Activated CD8-positive, alpha-beta T cell treated with anti-CD3 and anti-CD28 coated beads for 36 hours (primary cell): ENCODE measurements at regions not wholly inside any gene's neighbourhood (a gene's known extent, or its start where the extent isn't known, plus 50 kb on each side); places are given as distances from the start of the nearest gene placed in this dataset.

ENCODE experiments used
- ATAC-seq: fragments of 200-7000 bp; cut with Tn5 transposase; one replicate; pipeline ENCODE4 v1.10.0; 2021; ENCODE audit warnings: mild to moderate bottlenecking, moderate library complexity
- CTCF ChIA-PET: fragments of 350-600 bp; sonication (Branson Sonifier 250); formaldehyde crosslinking; loops from one replicate; lab custom pipeline; 2021; ENCODE audit warnings: antibody characterized with exemption; lab: Charles Lee
- POLR2A ChIA-PET: fragments of 350-600 bp; sonication (Branson Sonifier 250); formaldehyde crosslinking; loops from one replicate; lab custom pipeline; 2021; ENCODE audit warnings: antibody characterized with exemption; lab: Charles Lee
- DNase-seq: peaks from one replicate; pipeline ENCODE4 v3.0.0-alpha.2; 2020
- H3K27ac Mint-ChIP-seq: one replicate; pipeline ENCODE4 v1.8.0; 2021; ENCODE audit warnings: mild to moderate bottlenecking, mixed read lengths
- H3K27me3 Mint-ChIP-seq: one replicate; pipeline ENCODE4 v1.8.0; 2021; ENCODE audit warnings: mixed read lengths
- H3K36me3 Mint-ChIP-seq: one replicate; pipeline ENCODE4 v1.8.0; 2021; ENCODE audit warnings: low read depth, mixed read lengths
- H3K4me1 Mint-ChIP-seq: one replicate; pipeline ENCODE4 v1.8.0; 2021; ENCODE audit warnings: low read depth, mixed read lengths
- H3K4me3 Mint-ChIP-seq: one replicate; pipeline ENCODE4 v1.8.0; 2021; ENCODE audit warnings: mild to moderate bottlenecking, moderate library complexity, mixed read lengths
- H3K9me3 Mint-ChIP-seq: one replicate; pipeline ENCODE4 v1.8.0; 2021; ENCODE audit warnings: mixed read lengths
- CTCF ChIP-seq: fragments of 200-600 bp; IDR thresholded peaks from one replicate; pipeline ENCODE4 v1.8.0; 2022; ENCODE audit warnings: antibody characterized with exemption, mild to moderate bottlenecking
- intact Hi-C: fragments of 100-400 bp; cut with micrococcal nuclease; formaldehyde crosslinking; loops from one replicate; pipeline ENCODE4 v1.10.0; 2022

- no peak overlapping the region for H3K27ac Mint-ChIP-seq
- intact Hi-C loops = no loop called here
- H3K4me1 Mint-ChIP-seq = no peaks in the 10 kb centered on the region
- no peaks in the 10 kb centered on the region for H3K9me3 Mint-ChIP-seq
- no peak overlapping the region for H3K4me3 Mint-ChIP-seq
- no peaks in the 10 kb centered on the region for H3K36me3 Mint-ChIP-seq
- no peaks in the 10 kb centered on the region for H3K27me3 Mint-ChIP-seq
- TF ChIP-seq CTCF = no peak
- DNase-seq (no peak), ATAC-seq (no peak)
- CTCF ChIA-PET = no interaction called here
- POLR2A ChIA-PET = no interaction called here
Observed at GRCh38 chr6:23418095-23418494, 707.9 kb upstream of the NRSN1 start.

- no peaks in the 10 kb centered on the region for H3K36me3 Mint-ChIP-seq
- no peaks in the 10 kb centered on the region for H3K4me1 Mint-ChIP-seq
- DNase-seq = no peak
- no peak overlapping the region for H3K27ac Mint-ChIP-seq
- no peak for TF ChIP-seq CTCF
- intact Hi-C loops = no loop called here
- no peaks in the 10 kb centered on the region for H3K27me3 Mint-ChIP-seq
- H3K9me3 Mint-ChIP-seq = no peaks in the 10 kb centered on the region
- ChIA-PET POLR2A (no interaction called here), CTCF (no interaction called here)
- H3K4me3 Mint-ChIP-seq = no peak overlapping the region
- ATAC-seq = no peak
Observed at GRCh38 chr6:23419046-23419445, 707.0 kb upstream of the NRSN1 start.

DNA sequence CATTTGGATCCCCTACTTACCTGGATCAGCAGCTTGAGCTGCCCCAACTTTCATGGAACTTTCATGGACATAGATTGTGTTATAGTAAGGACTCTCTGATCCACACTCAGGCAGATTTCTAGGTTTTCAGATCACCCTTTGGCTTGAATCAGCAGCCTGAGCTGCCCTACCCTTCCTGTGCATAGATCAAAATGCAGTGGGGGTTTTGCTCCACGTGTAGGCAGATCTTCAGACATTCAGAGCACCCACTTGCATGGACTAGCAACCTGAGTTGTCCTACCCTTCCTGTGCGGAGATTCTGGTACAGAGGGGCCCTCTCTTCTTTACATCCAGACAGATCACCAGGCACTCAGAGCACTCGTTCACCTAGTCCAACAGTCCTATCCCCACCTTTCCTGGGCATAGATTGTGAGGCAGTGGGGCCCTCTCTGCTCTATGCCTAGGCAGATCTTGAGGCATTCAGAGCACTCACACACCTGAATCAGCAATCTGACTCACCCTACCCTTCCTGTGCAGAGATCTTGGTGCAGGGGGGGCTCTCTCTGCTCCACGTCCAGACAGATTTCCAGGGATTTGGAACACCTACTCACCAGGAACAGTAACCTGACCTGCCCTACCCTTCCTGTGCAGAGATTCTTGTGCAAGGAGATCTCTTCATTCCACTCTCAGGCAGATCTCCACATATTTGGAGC is 705.2 kb upstream of the NRSN1 start:
- Mint-ChIP-seq H3K27ac (no peak overlapping the region), H3K9me3 (no peaks in the 10 kb centered on the region), H3K27me3 (no peaks in the 10 kb centered on the region), H3K36me3 (no peaks in the 10 kb centered on the region), H3K4me1 (no peaks in the 10 kb centered on the region), H3K4me3 (no peak overlapping the region)
- DNase-seq = no peak
- no peak for TF ChIP-seq CTCF
- CTCF ChIA-PET = no interaction called here
- POLR2A ChIA-PET = no interaction called here
- no peak for ATAC-seq
- intact Hi-C loops = no loop called here

DNA sequence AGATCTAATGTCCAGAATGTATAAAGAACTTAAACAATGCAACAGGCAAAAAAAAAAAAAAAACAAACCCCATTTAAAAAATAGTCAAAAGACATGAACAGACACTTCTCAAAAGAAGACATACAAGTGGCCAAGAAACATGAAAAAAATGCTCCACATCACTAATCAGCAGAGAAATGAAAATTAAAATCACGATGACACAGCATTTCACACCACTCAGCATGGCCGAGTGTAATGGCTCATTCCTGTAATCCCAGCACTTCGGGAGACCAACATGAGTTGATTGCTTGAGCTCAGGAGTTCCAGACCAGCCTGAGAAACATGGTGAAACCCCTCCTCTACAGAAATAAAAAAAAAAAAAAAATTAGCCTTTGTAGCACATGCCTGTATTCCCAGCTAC is 701.4 kb upstream of the NRSN1 start:
- ChIA-PET CTCF (interaction anchor here (1.0 kb wide), 1 partner anchor 8 kb away, joined by 3 read pairs; no protein-coding TSS in a partner anchor), POLR2A (no interaction called here)
- no peaks in the 10 kb centered on the region for H3K36me3 Mint-ChIP-seq
- no peaks in the 10 kb centered on the region for H3K4me1 Mint-ChIP-seq
- ATAC-seq (no peak), DNase-seq (no peak)
- intact Hi-C loops = no loop called here
- no peaks in the 10 kb centered on the region for H3K27me3 Mint-ChIP-seq
- H3K27ac Mint-ChIP-seq = no peak overlapping the region
- TF ChIP-seq CTCF = no peak
- peaks cover under 1% of the 10 kb centered on the region for H3K9me3 Mint-ChIP-seq
- no peak overlapping the region for H3K4me3 Mint-ChIP-seq

GRCh38 chr6:23435126-23435525 is 690.9 kb upstream of the NRSN1 start:
- intact Hi-C loops = no loop called here
- no peaks in the 10 kb centered on the region for H3K4me1 Mint-ChIP-seq
- no peaks in the 10 kb centered on the region for H3K27me3 Mint-ChIP-seq
- TF ChIP-seq CTCF = no peak
- H3K4me3 Mint-ChIP-seq = no peak overlapping the region
- peaks cover 4% of the 10 kb centered on the region for H3K9me3 Mint-ChIP-seq
- DNase-seq (no peak), ATAC-seq (no peak)
- H3K27ac Mint-ChIP-seq = no peak overlapping the region
- H3K36me3 Mint-ChIP-seq = no peaks in the 10 kb centered on the region
- ChIA-PET POLR2A (no interaction called here), CTCF (no interaction called here)
